SU-DHL-6 (cell line): ENCODE measurements at regions not wholly inside any gene's neighbourhood (a gene's known extent, or its start where the extent isn't known, plus 50 kb on each side); places are given as distances from the start of the nearest gene placed in this dataset.

Experiments used
- H2AFZ ChIP-seq: fragments of 200-600 bp; sonication (generic); 2 replicates; pipeline ENCODE4 v1.6.1; 2014; ENCODE audit warnings: low read depth, mild to moderate bottlenecking, moderate library complexity, mixed read lengths, antibody characterized with exemption, low read length; ENCODE audit not compliant: severe bottlenecking
- H3F3A ChIP-seq: fragments of 200-600 bp; shearing (Covaris generic); 2 replicates; pipeline ENCODE4 v1.6.0; 2016; ENCODE audit warnings: antibody characterized with exemption, mild to moderate bottlenecking; ENCODE audit not compliant: insufficient read depth
- H3K27ac ChIP-seq: fragments of 200-600 bp; sonication (generic); 2 replicates; pipeline ENCODE4 v1.5.1; 2016; ENCODE audit warnings: low read depth, mild to moderate bottlenecking, low read length, moderate library complexity, mixed read lengths
- H3K27me3 ChIP-seq: fragments of 200-600 bp; sonication (generic), shearing (Covaris generic); 2 replicates; pipeline ENCODE4 v1.6.0; 2014; ENCODE audit warnings: mild to moderate bottlenecking, low read length
- H3K36me3 ChIP-seq: fragments of 200-600 bp; sonication (generic); 2 replicates; pipeline ENCODE4 v1.6.1; 2014; ENCODE audit warnings: mild to moderate bottlenecking, low read length, mixed read lengths
- H3K4me2 ChIP-seq: fragments of 300-600, 200-600 bp; shearing (Covaris generic), sonication (generic); 2 replicates; pipeline ENCODE4 v1.6.0; 2014; ENCODE audit warnings: low read length, low read depth, mild to moderate bottlenecking; ENCODE audit not compliant: poor library complexity, severe bottlenecking
- H3K4me3 ChIP-seq: fragments of 200-600 bp; sonication (generic); 2 replicates; pipeline ENCODE4 v1.5.1; 2014; ENCODE audit warnings: antibody characterized with exemption, low read length, mild to moderate bottlenecking, mixed read lengths; ENCODE audit not compliant: insufficient read depth, poor library complexity, severe bottlenecking
- H3K79me2 ChIP-seq: fragments of 200-600 bp; sonication (generic); 2 replicates; pipeline ENCODE4 v1.6.1; 2014; ENCODE audit warnings: mild to moderate bottlenecking, low read length, moderate library complexity; ENCODE audit not compliant: insufficient read depth
- H3K9ac ChIP-seq: fragments of 200-600 bp; sonication (generic); 2 replicates; pipeline ENCODE4 v1.7.0; 2014; ENCODE audit warnings: mild to moderate bottlenecking, low read length
- H3K9me2 ChIP-seq: fragments of 200-600 bp; sonication (generic); replicated peaks from 2 replicates; pipeline ENCODE4 v1.6.1; 2014; ENCODE audit warnings: low read length; ENCODE audit not compliant: insufficient read depth
- H3K9me3 ChIP-seq: fragments of 200-600 bp; sonication (generic); 2 replicates; pipeline ENCODE4 v1.6.1; 2014; ENCODE audit warnings: low read length, mixed read lengths; ENCODE audit not compliant: insufficient read depth
- H4K20me1 ChIP-seq: fragments of 200-600 bp; sonication (generic); 2 replicates; pipeline ENCODE4 v1.6.1; 2014; ENCODE audit warnings: low read depth, mild to moderate bottlenecking, antibody characterized with exemption, low read length, moderate library complexity, mixed read lengths
- CTCF ChIP-seq: fragments of 200-600 bp; sonication (generic); IDR thresholded peaks from one replicate; pipeline ENCODE4 v1.5.1; 2017; ENCODE audit warnings: antibody characterized with exemption, mild to moderate bottlenecking, low read length, moderate library complexity; ENCODE audit not compliant: insufficient read depth, poor library complexity, severe bottlenecking
- EZH2phosphoT487 ChIP-seq: fragments of 200-600 bp; sonication (generic), shearing (Covaris generic); conservative IDR thresholded peaks from 2 replicates; pipeline ENCODE4 v1.6.1; 2018; ENCODE audit warnings: mild to moderate bottlenecking, antibody characterized with exemption, low read length, moderate library complexity, mixed read lengths

- H2AFZ ChIP-seq, result no peak overlapping the region
Measured at GRCh38 chr5:27387535-27388073, 349.2 kb upstream of the CDH9 start.

DNA sequence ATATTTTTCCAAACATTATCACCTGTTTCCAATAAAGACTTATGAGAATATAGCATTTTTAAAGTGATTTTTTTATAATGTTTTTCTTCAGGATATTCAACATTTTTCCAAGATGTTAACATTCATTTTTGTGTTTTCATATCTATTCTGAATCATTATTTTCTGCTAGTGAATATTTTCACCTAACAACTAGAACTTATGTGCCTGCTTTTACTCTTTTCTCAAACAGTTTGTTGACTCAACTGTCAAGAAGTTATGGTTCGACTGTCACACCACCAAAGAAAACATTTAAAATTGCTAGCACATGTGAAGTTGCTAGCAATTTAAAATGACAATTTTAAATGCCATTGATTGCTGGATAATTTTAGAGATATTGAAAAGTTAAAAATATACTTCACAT, 343.3 kb upstream of the CDH9 start:
- Histone ChIP-seq H2AFZ (no peak overlapping the region), H3K9me3 (no peaks in the 10 kb centered on the region), H3K27me3 (no peaks in the 10 kb centered on the region)

More at GRCh38 chr5:27387535-27388073, 349.2 kb upstream of the CDH9 start:
- H3K9me2 ChIP-seq, result no peaks in the 10 kb centered on the region
- H3K27ac ChIP-seq, result no peak overlapping the region
- no peaks in the 10 kb centered on the region for H3F3A ChIP-seq
- no peaks in the 10 kb centered on the region for H3K9me3 ChIP-seq
- H3K36me3 ChIP-seq, result no peaks in the 10 kb centered on the region
- no peak for TF ChIP-seq EZH2phosphoT487
- TF ChIP-seq CTCF, result no peak
- no peaks in the 10 kb centered on the region for H3K79me2 ChIP-seq
- no peak overlapping the region for H3K4me3 ChIP-seq
- H4K20me1 ChIP-seq, result no peaks in the 10 kb centered on the region
- H3K9ac ChIP-seq, result no peak overlapping the region
- H3K27me3 ChIP-seq, result no peaks in the 10 kb centered on the region
- H3K4me2 ChIP-seq, result no peak overlapping the region

DNA sequence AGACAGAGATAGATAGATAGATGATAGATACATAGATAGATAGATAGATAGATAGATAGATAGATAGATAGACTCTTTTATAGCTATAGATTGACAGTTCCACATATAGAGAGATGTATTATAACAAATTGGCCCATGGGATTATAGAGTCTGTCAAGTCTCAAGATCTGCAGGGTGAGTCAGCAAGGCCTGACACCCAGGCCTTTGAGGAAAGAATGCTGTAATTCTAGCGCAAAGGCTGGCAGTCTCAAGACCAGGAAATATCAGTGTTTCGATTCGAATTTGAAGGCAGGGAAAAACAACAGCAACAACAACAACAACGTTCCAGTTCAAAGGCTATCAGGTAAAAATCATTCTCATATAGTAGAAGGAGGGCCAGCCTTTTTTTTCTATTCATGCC, 339.2 kb upstream of the CDH9 start:
- no peak overlapping the region for H3K27ac ChIP-seq
- H3K9me3 ChIP-seq, result no peaks in the 10 kb centered on the region
- no peaks in the 10 kb centered on the region for H3F3A ChIP-seq
- no peaks in the 10 kb centered on the region for H3K27me3 ChIP-seq
- no peaks in the 10 kb centered on the region for H3K9me2 ChIP-seq
- H3K79me2 ChIP-seq, result no peaks in the 10 kb centered on the region
- no peak overlapping the region for H3K4me3 ChIP-seq
- H4K20me1 ChIP-seq, result no peaks in the 10 kb centered on the region
- no peak overlapping the region for H3K9ac ChIP-seq
- H3K4me2 ChIP-seq, result no peak overlapping the region
- no peak for TF ChIP-seq CTCF
- TF ChIP-seq EZH2phosphoT487, result no peak
- no peaks in the 10 kb centered on the region for H3K36me3 ChIP-seq
- H2AFZ ChIP-seq, result peak overlapping the region; percentile 61

More for the DNA sequence above, 343.3 kb upstream of the CDH9 start:
- Histone ChIP-seq H3K4me3 (no peak overlapping the region), H3K4me2 (no peak overlapping the region), H4K20me1 (no peaks in the 10 kb centered on the region), H3F3A (no peaks in the 10 kb centered on the region), H3K79me2 (no peaks in the 10 kb centered on the region), H3K9ac (no peak overlapping the region), H3K27ac (no peak overlapping the region), H3K36me3 (no peaks in the 10 kb centered on the region), H3K9me2 (no peaks in the 10 kb centered on the region)
- TF ChIP-seq CTCF, result no peak
